Transverse colon (tissue), 4 donors: ENCODE measurements at regions not wholly inside any gene's neighbourhood (a gene's known extent, or its start where the extent isn't known, plus 50 kb on each side); places are given as distances from the start of the nearest gene placed in this dataset.

Experiments
- DNase-seq: peaks from one replicate; pipeline ENCODE4 v3.0.0-alpha.2; 2019
- H3K27ac ChIP-seq, 4 donors: fragments of 200-600 bp; sonication (generic); 2 replicates each; pipeline ENCODE4 v1.5.1; 2016 to 2018; ENCODE audit warnings: inconsistent platforms in 4 of 4
- H3K27me3 ChIP-seq: fragments of 200-600 bp; sonication (generic); 2 replicates; pipeline ENCODE4 v1.5.1; 2017; ENCODE audit warnings: inconsistent platforms
- H3K36me3 ChIP-seq, 4 donors: fragments of 200-600 bp; sonication (generic); 2 replicates each; pipeline ENCODE4 v1.5.1; 2017 to 2019; ENCODE audit warnings: inconsistent platforms in 4 of 4
- H3K4me1 ChIP-seq, 4 donors: fragments of 200-600 bp; sonication (generic); 2 replicates each; pipeline ENCODE4 v1.5.1; 2017 to 2020; ENCODE audit warnings: inconsistent platforms in 4 of 4
- H3K4me3 ChIP-seq, 4 donors: fragments of 200-600 bp; sonication (generic); 1 replicate in 1 of 4; 2 replicates in 3 of 4; pipeline versions ENCODE4 v1.5.1 to v1.6.1; 2017 to 2019; ENCODE audit warnings: inconsistent platforms in 4 of 4
- H3K9me3 ChIP-seq, 2 donors: fragments of 200-600 bp; sonication (generic); 2 replicates each; pipeline ENCODE4 v1.5.1; 2017 to 2019; ENCODE audit warnings: inconsistent platforms in 2 of 2
- CTCF ChIP-seq, 5 experiments: fragments of 200-600 bp in 3 of 5; fragments of 450-650 bp in 2 of 5; sonication (generic) in 3 of 5; IDR thresholded peaks; 1 replicate in 2 of 5; 2 replicates in 3 of 5; pipeline ENCODE4 v1.5.1; 2016 to 2017; ENCODE audit warnings: antibody characterized with exemption in 5 of 5, inconsistent platforms in 3 of 5, mild to moderate bottlenecking in 2 of 5, moderate library complexity in 1 of 5
- EP300 ChIP-seq: sonication (generic); formaldehyde crosslinking; IDR thresholded peaks from one replicate; pipeline ENCODE4 v1.6.1; 2017; ENCODE audit warnings: antibody characterized with exemption, low read depth
- POLR2A ChIP-seq: fragments of 450-650 bp; IDR thresholded peaks from one replicate; pipeline ENCODE4 v1.6.1; 2016; ENCODE audit warnings: antibody characterized with exemption, mild to moderate bottlenecking, moderate library complexity
- POLR2AphosphoS5 ChIP-seq, 3 donors: sonication (generic); formaldehyde crosslinking; IDR thresholded peaks; one replicate each; pipeline ENCODE4 v1.6.1; 2016; ENCODE audit warnings: antibody characterized with exemption in 3 of 3
- WGBS, 2 donors: methylation state at CpG; one replicate each; pipeline ENCODE4 v1.1.5; 2018; ENCODE audit warnings: low coverage in 1 of 2; 5-methylcytosine and 5-hydroxymethylcytosine counted together
- in situ Hi-C, 4 donors: fragments of 200-750 bp; cut with MboI; loops; one replicate each; pipeline versions ENCODE4 v1.15.0 to v1.15.1; 2017; ENCODE audit warnings: low sequenced_read_pairs in 3 of 4, low pct_ligation_motif_present in 1 of 4, low pct_unique_long_range_greater_than_20kb in 1 of 4
- intact Hi-C: fragments of 100-400 bp; cut with DNase I; formaldehyde crosslinking; loops from one replicate; pipeline ENCODE4 v1.15.1; 2023; ENCODE audit warnings: low total_unique reads

- intact Hi-C loops (no loop called here), in situ Hi-C loops (no loop called here)
- H3K4me3 ChIP-seq: no peak overlapping the region
- DNase-seq: no peak
- no peaks in the 10 kb centered on the region for H3K36me3 ChIP-seq
- no peaks in the 10 kb centered on the region for H3K9me3 ChIP-seq
- no peaks in the 10 kb centered on the region for H3K4me1 ChIP-seq
- 89 to 92% methylated on average over 2 of the region's 2 CpGs for WGBS, 2 donors
- no peak overlapping the region for H3K27ac ChIP-seq
- no peaks in the 10 kb centered on the region for H3K27me3 ChIP-seq
- TF ChIP-seq EP300: no peak
- TF ChIP-seq POLR2A: no peak
- TF ChIP-seq POLR2AphosphoS5 (IDR thresholded peaks at IDR 0.05): no peak
- no peak for TF ChIP-seq CTCF (IDR thresholded peaks at IDR 0.05)
Observed at GRCh38 chr6:19547507-19547906, 289.7 kb upstream of the ID4 start.

GRCh38 chr6:19549109-19549508 lies 288.1 kb upstream of the ID4 start:
- intact Hi-C loops (no loop called here), in situ Hi-C loops (no loop called here)
- Histone ChIP-seq H3K4me3 (no peak overlapping the region), H3K4me1 (no peaks in the 10 kb centered on the region), H3K27ac (no peak overlapping the region), H3K36me3 (no peaks in the 10 kb centered on the region), H3K9me3 (no peaks in the 10 kb centered on the region), H3K27me3 (no peaks in the 10 kb centered on the region)
- DNase-seq: no peak
- 81 to 88% methylated on average over 4 of the region's 4 CpGs for WGBS, 2 donors
- TF ChIP-seq POLR2A (no peak), CTCF (IDR thresholded peaks at IDR 0.05) (no peak), EP300 (no peak)

DNA sequence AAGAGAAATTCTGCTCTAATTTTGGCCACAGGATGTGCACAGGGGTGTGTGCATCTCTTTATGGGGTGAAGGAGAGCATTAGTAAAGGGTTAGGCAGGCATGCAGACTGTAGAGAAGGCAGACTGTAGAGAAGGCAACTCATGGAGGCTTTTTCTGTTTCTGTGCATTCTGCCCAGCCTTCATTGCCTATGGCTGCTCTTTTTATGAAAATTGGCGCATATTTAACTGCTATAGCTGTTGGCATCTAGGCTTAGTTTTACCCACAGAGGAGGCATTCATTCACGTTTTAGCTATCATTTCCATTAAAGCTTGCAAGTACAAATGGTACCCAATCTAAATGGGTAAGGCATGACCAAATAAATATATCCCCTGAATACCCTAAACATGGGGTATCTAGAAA lies 286.8 kb upstream of the ID4 start:
- in situ Hi-C loops: no loop called here
- no peaks in the 10 kb centered on the region for H3K9me3 ChIP-seq
- no peaks in the 10 kb centered on the region for H3K4me1 ChIP-seq
- H3K36me3 ChIP-seq: no peaks in the 10 kb centered on the region
- H3K27ac ChIP-seq: no peak overlapping the region
- no peak overlapping the region for H3K4me3 ChIP-seq
- 84 to 100% methylated on average over 1 to 2 of the region's 2 CpGs for WGBS, 2 donors
- no peaks in the 10 kb centered on the region for H3K27me3 ChIP-seq
- DNase-seq: no peak
- no peak for TF ChIP-seq EP300
- TF ChIP-seq POLR2A: no peak
- intact Hi-C loops: no loop called here

DNA sequence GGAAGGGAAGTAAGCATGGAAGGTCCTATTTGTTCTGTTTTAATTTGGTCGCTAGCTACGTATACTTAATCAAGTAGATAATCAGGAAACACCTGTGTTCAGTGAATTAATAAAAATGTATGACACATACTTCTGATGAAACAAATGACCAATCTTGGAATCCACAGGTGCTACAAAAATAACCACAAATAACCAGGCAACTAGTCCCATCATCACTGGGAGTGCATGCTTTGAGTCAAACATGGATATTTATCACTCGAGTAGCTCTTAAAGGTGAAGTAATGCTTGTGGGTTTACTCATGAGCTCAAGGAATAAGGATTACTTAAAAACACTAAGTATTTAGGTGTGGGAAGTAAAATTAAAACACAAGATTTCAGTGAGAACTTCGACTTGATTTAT lies 285.6 kb upstream of the ID4 start:
- WGBS, 2 donors: 82 to 95% methylated on average over 3 to 4 of the region's 4 CpGs
- no peaks in the 10 kb centered on the region for H3K4me1 ChIP-seq
- no peaks in the 10 kb centered on the region for H3K27me3 ChIP-seq
- intact Hi-C loops (no loop called here), in situ Hi-C loops (no loop called here)
- no peaks in the 10 kb centered on the region for H3K9me3 ChIP-seq
- H3K4me3 ChIP-seq: no peak overlapping the region
- DNase-seq: no peak
- TF ChIP-seq EP300 (no peak), POLR2AphosphoS5 (IDR thresholded peaks at IDR 0.05) (no peak), POLR2A (no peak), CTCF (IDR thresholded peaks at IDR 0.05) (no peak)
- no peak overlapping the region for H3K27ac ChIP-seq
- no peaks in the 10 kb centered on the region for H3K36me3 ChIP-seq

DNA sequence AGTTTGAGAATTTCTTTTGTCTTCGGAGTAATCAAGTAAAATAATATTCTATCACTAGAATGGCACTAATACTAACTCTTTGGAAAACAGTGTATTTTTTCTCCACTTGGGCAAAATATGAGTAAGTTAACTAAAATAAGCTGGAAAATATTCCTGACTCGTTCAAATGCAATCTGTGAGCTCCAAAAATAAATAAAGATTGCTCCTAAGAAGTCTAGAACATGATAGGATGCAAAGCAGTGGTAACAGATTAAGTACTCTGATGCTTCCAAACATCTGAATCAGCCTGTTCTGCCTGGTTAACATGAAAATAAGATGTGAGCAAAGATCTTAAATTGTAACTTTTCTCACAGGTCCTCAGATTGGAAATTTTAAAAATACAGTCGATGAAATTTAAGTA lies 285.1 kb upstream of the ID4 start:
- WGBS, 2 donors: 66 to 76% methylated on average over 3 of the region's 3 CpGs
- H3K4me1 ChIP-seq: no peaks in the 10 kb centered on the region
- no peaks in the 10 kb centered on the region for H3K27me3 ChIP-seq
- H3K9me3 ChIP-seq: no peaks in the 10 kb centered on the region
- in situ Hi-C loops (no loop called here), intact Hi-C loops (no loop called here)
- H3K27ac ChIP-seq: no peak overlapping the region
- H3K36me3 ChIP-seq: no peaks in the 10 kb centered on the region
- H3K4me3 ChIP-seq: no peak overlapping the region
- TF ChIP-seq POLR2A (no peak), EP300 (no peak), POLR2AphosphoS5 (IDR thresholded peaks at IDR 0.05) (no peak), CTCF (IDR thresholded peaks at IDR 0.05) (no peak)
- DNase-seq: no peak
